ENCODE measurements at regions not wholly inside any gene's neighbourhood (a gene's known extent, or its start where the extent isn't known, plus 50 kb on each side); places are given as distances from the start of the nearest gene placed in this dataset.
A peak's percentile ranks its signal among the peaks of the same experiment; 100 is the strongest.
"Not testable (repeated sequence)": the region's sequence is repeated elsewhere in the genome, so short reads cannot be mapped to it uniquely, and the experiment has no call there.

DNA sequence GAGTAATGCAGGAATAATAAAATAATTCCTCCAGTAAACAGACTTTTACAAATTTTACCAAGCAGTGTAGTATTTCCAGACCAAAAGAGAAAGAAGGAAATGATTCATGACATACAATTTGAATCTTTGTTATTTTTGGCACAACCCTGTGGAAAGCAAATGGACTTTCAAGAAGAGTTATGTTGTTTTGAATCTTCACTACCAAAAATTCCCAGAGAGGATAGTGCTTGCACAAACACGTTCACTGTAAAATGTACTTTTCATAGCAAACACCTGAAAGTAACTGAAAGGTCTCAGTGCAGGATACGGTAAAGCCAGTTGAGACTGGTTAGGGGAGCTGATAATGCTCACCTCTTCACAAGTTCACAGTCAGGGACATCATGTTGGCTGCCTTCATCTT is 107.1 kb downstream of the USP22 start:
- DNase-seq: no peak
- no peaks in the 10 kb centered on the region for H3K36me3 ChIP-seq
- peaks cover 6% of the 10 kb centered on the region for H3K4me1 ChIP-seq
- H3K27ac ChIP-seq: no peak overlapping the region
- no peaks in the 10 kb centered on the region for H3K27me3 ChIP-seq
- intact Hi-C loops (cut with DNase I): no loop called here
- TF ChIP-seq, protein P1, sequence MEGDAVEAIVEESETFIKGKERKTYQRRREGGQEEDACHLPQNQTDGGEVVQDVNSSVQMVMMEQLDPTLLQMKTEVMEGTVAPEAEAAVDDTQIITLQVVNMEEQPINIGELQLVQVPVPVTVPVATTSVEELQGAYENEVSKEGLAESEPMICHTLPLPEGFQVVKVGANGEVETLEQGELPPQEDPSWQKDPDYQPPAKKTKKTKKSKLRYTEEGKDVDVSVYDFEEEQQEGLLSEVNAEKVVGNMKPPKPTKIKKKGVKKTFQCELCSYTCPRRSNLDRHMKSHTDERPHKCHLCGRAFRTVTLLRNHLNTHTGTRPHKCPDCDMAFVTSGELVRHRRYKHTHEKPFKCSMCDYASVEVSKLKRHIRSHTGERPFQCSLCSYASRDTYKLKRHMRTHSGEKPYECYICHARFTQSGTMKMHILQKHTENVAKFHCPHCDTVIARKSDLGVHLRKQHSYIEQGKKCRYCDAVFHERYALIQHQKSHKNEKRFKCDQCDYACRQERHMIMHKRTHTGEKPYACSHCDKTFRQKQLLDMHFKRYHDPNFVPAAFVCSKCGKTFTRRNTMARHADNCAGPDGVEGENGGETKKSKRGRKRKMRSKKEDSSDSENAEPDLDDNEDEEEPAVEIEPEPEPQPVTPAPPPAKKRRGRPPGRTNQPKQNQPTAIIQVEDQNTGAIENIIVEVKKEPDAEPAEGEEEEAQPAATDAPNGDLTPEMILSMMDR (IDR thresholded peaks at IDR 0.05): no peak
- no peak overlapping the region for H3K4me3 ChIP-seq
- no peak for ATAC-seq
- no peaks in the 10 kb centered on the region for H3K9me3 ChIP-seq

DNA sequence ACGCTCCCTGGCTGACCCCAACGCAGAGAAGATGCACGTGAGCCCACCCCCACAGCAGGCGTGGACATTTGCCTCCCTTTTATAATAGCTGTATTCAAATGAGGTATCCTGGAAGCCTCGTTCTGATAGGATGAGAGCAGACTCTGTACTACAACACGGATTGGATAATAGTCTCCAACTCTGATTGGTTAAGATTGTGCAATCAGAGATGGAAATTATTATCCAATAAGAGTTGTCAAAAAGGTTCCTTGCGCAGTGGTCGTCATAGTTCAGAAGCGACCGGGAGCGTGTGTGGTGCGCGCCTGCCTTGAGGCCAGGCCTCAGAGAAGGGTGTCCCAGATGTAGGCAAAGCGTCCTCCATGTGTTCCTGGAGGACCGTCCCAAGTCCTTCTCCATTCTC is 104.6 kb downstream of the USP22 start:
- H3K4me3 ChIP-seq: no peak overlapping the region
- peaks cover 6% of the 10 kb centered on the region for H3K4me1 ChIP-seq
- DNase-seq: no peak
- no peak overlapping the region for H3K27ac ChIP-seq
- intact Hi-C loops (cut with DNase I): no loop called here
- peak; percentile 14 for ATAC-seq
- TF ChIP-seq, protein P1 (IDR thresholded peaks at IDR 0.05): no peak
- no peaks in the 10 kb centered on the region for H3K36me3 ChIP-seq
- H3K9me3 ChIP-seq: no peaks in the 10 kb centered on the region
- no peaks in the 10 kb centered on the region for H3K27me3 ChIP-seq

GRCh38 chr17:20938988-20939615 is 103.7 kb downstream of the USP22 start:
- no peak for ATAC-seq

GRCh38 chr17:20941872-20942271 is 100.9 kb downstream of the USP22 start:
- TF ChIP-seq, protein P1 (IDR thresholded peaks at IDR 0.05): no peak
- intact Hi-C loops (cut with DNase I): no loop called here
- Histone ChIP-seq H3K4me1 (no peaks in the 10 kb centered on the region), H3K4me3 (no peak overlapping the region), H3K27me3 (no peaks in the 10 kb centered on the region), H3K9me3 (no peaks in the 10 kb centered on the region), H3K27ac (no peak overlapping the region), H3K36me3 (no peaks in the 10 kb centered on the region)
- ATAC-seq (no peak), DNase-seq (no peak)

More at GRCh38 chr17:20938988-20939615, 103.7 kb downstream of the USP22 start:
- intact Hi-C loops (cut with DNase I): no loop called here
- Histone ChIP-seq H3K27ac (no peak overlapping the region), H3K9me3 (no peaks in the 10 kb centered on the region), H3K27me3 (no peaks in the 10 kb centered on the region), H3K4me3 (no peak overlapping the region), H3K36me3 (no peaks in the 10 kb centered on the region), H3K4me1 (peaks cover 6% of the 10 kb centered on the region)
- no peak for DNase-seq
- TF ChIP-seq, protein P1 (IDR thresholded peaks at IDR 0.05): no peak

DNA sequence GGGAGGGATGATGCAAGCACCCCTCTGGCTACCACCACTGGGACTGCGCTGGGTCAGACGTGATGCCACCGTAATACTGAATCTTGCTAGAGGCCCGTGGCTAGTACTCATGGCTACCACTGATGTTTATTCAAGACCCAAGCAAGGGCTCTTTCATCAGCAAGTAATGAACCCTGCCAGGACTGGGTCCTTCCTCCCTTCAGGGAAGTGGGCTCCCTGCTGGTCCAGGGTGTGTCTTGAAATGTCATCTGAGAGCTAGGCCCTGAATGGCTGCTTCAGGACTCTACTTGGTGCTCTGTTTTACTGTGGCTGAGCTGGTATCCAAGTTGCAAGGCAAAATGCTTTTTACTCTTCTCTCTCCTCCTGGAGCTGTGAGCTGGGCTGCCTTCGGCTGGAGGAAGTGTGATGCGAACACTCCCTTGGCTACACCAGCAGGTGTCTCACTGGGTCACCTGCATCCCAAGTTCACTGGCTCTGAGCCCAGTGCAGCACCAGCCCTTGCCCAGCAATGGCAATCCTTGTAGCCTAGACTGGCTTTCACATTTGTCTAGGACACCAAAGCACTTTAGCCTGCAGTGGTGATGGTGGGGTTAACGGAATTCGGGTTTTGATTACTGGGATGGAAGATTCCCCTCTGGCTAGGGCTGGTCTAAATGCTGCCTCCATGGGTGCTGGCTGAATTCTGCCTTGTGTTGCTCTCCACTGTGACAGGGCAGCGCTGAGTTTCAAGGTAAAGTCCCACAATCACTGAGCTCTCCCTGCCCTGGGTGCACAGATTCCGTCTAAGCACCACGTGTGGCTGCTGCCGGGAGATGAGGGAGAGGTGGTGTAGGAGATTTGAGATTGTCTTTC is 98.6 kb downstream of the USP22 start:
- no peak for DNase-seq
- no peak overlapping the region for H3K4me3 ChIP-seq
- no peaks in the 10 kb centered on the region for H3K9me3 ChIP-seq
- H3K27ac ChIP-seq: no peak overlapping the region
- no peaks in the 10 kb centered on the region for H3K4me1 ChIP-seq
- TF ChIP-seq, protein P1 (IDR thresholded peaks at IDR 0.05): peak; percentile 34
- peak; percentile 89 for ATAC-seq
- no peaks in the 10 kb centered on the region for H3K27me3 ChIP-seq
- intact Hi-C loops (cut with DNase I): no loop called here
- no peaks in the 10 kb centered on the region for H3K36me3 ChIP-seq

DNA sequence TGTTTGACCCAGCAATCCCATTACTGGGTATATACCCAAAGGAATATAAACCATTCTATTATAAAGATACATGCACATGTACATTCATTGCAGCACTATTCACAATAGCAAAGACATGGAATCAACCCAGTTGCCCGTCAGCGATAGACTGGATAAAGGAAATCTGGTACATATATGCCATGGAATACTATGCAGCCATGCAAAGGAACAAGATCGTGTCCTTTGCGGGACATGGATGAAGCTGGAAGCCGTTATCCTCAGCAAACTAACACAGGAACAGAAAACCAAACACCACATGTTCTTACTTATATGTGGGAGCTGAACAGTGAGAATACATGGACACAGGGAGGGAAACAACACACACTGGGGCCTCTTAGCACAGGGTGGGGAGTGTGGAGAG is 95.1 kb downstream of the USP22 start:
- H3K27me3 ChIP-seq; H3K4me3 ChIP-seq; ATAC-seq; intact Hi-C loops (cut with DNase I); DNase-seq; H3K4me1 ChIP-seq; H3K36me3 ChIP-seq; H3K27ac ChIP-seq; H3K9me3 ChIP-seq: not testable (repeated sequence)

Data from upper lobe of right lung (tissue), 1 donor.